H9 (cell line): ENCODE measurements at regions not wholly inside any gene's neighbourhood (a gene's known extent, or its start where the extent isn't known, plus 50 kb on each side); places are given as distances from the start of the nearest gene placed in this dataset.
"Not testable (repeated sequence)": the region's sequence is repeated elsewhere in the genome, so short reads cannot be mapped to it uniquely, and the experiment has no call there.

Experiments used
- DNase-seq: peaks from one replicate; pipeline ENCODE4 v3.0.0-alpha.2; 2017
- H2AFZ ChIP-seq: one replicate; pipeline ENCODE4 v1.6.1; 2013; ENCODE audit warnings: mild to moderate bottlenecking, low read length, control low read depth, moderate library complexity
- H2AK5ac ChIP-seq: 2 replicates; pipeline ENCODE4 v1.6.1; 2013; ENCODE audit warnings: low read length, control low read depth, mixed read lengths; ENCODE audit not compliant: insufficient read length
- H2BK120ac ChIP-seq: one replicate; pipeline ENCODE4 v1.6.1; 2013; ENCODE audit warnings: low read depth, mild to moderate bottlenecking, low read length, control low read depth, inconsistent platforms; ENCODE audit not compliant: poor library complexity, severe bottlenecking
- H2BK12ac ChIP-seq: 2 replicates; pipeline ENCODE4 v1.6.1; 2013; ENCODE audit warnings: low read length, control low read depth, mixed read lengths, low read depth; ENCODE audit not compliant: insufficient read length
- H2BK15ac ChIP-seq: 2 replicates; pipeline ENCODE4 v1.6.1; 2013; ENCODE audit warnings: low read depth, low read length, control low read depth
- H2BK20ac ChIP-seq: one replicate; pipeline ENCODE4 v1.6.1; 2013; ENCODE audit warnings: low read depth, mild to moderate bottlenecking, low read length, control low read depth, inconsistent platforms; ENCODE audit not compliant: poor library complexity, severe bottlenecking
- H2BK5ac ChIP-seq: 2 replicates; pipeline ENCODE4 v1.6.1; 2013; ENCODE audit warnings: low read length, control low read depth, mixed read lengths; ENCODE audit not compliant: insufficient read length
- H3K14ac ChIP-seq: 2 replicates; pipeline ENCODE4 v1.6.1; 2013; ENCODE audit warnings: low read length, control low read depth; ENCODE audit not compliant: insufficient read depth
- H3K18ac ChIP-seq: 2 replicates; pipeline ENCODE4 v1.6.1; 2013; ENCODE audit warnings: low read depth, mild to moderate bottlenecking, mixed read lengths, low read length, control low read depth; ENCODE audit not compliant: insufficient read length
- H3K23ac ChIP-seq: 2 replicates; pipeline ENCODE4 v1.6.1; 2013; ENCODE audit warnings: low read length, control low read depth, mixed read lengths, low read depth; ENCODE audit not compliant: insufficient read length
- H3K23me2 ChIP-seq: 2 replicates; pipeline ENCODE4 v1.6.1; 2013; ENCODE audit warnings: low read depth, mild to moderate bottlenecking, mixed read lengths, low read length, control low read depth; ENCODE audit not compliant: insufficient read length, poor library complexity, severe bottlenecking
- H3K27ac ChIP-seq: 2 replicates; pipeline ENCODE4 v1.5.1; 2013; ENCODE audit warnings: low read length, control low read depth, mixed read lengths, low read depth; ENCODE audit not compliant: insufficient read length
- H3K27me3 ChIP-seq: 2 replicates; pipeline ENCODE4 v1.6.1; 2013; ENCODE audit warnings: low read length, control low read depth, inconsistent platforms; ENCODE audit not compliant: insufficient read depth
- H3K4ac ChIP-seq: 2 replicates; pipeline ENCODE4 v1.6.1; 2013; ENCODE audit warnings: low read depth, mild to moderate bottlenecking, control low read depth, inconsistent platforms, low read length, moderate library complexity
- H3K4me1 ChIP-seq: 2 replicates; pipeline ENCODE4 v1.6.1; 2013; ENCODE audit warnings: low read length, control low read depth, inconsistent platforms; ENCODE audit not compliant: insufficient read depth
- H3K4me2 ChIP-seq: 2 replicates; pipeline ENCODE4 v1.6.1; 2013; ENCODE audit warnings: low read length, control low read depth, mixed read lengths; ENCODE audit not compliant: insufficient read length, insufficient read depth
- H3K56ac ChIP-seq: 2 replicates; pipeline ENCODE4 v1.6.1; 2013; ENCODE audit warnings: low read depth, mild to moderate bottlenecking, mixed read lengths, low read length, control low read depth; ENCODE audit not compliant: insufficient read length
- H3K79me1 ChIP-seq: 2 replicates; pipeline ENCODE4 v1.6.1; 2013; ENCODE audit warnings: low read depth, mild to moderate bottlenecking, moderate library complexity, low read length, control low read depth, inconsistent platforms; ENCODE audit not compliant: insufficient read depth, poor library complexity, severe bottlenecking
- H3K79me2 ChIP-seq: 2 replicates; pipeline ENCODE4 v1.6.1; 2013; ENCODE audit warnings: low read length, control low read depth, inconsistent platforms; ENCODE audit not compliant: insufficient read depth
- H3K9ac ChIP-seq: 2 replicates; pipeline ENCODE4 v1.6.1; 2013; ENCODE audit warnings: low read length, control low read depth, mixed read lengths; ENCODE audit not compliant: insufficient read length; ENCODE audit errors: extremely low read depth
- H3K9me3 ChIP-seq: one replicate; pipeline ENCODE4 v1.6.1; 2013; ENCODE audit warnings: low read depth, low read length, inconsistent platforms; ENCODE audit not compliant: control insufficient read depth
- H3T11ph ChIP-seq: one replicate; pipeline ENCODE4 v1.6.1; 2013; ENCODE audit warnings: mild to moderate bottlenecking, low read length, control low read depth, inconsistent platforms
- H4K20me1 ChIP-seq: one replicate; pipeline ENCODE4 v1.6.1; 2013; ENCODE audit not compliant: control insufficient read depth, insufficient read length, insufficient read depth
- H4K5ac ChIP-seq: 2 replicates; pipeline ENCODE4 v1.6.1; 2013; ENCODE audit warnings: low read depth, mild to moderate bottlenecking, mixed read lengths, low read length, control low read depth; ENCODE audit not compliant: insufficient read length
- H4K8ac ChIP-seq: replicated peaks from 2 replicates; pipeline ENCODE4 v1.6.1; 2013; ENCODE audit warnings: low read length, control low read depth, mixed read lengths, low read depth; ENCODE audit not compliant: insufficient read length
- H4K91ac ChIP-seq: 2 replicates; pipeline ENCODE4 v1.6.1; 2013; ENCODE audit warnings: low read depth, mild to moderate bottlenecking, moderate library complexity, mixed read lengths, low read length, control low read depth; ENCODE audit not compliant: insufficient read length
- H3K27ac Mint-ChIP-seq, 3 experiments: 2 replicates in 2 of 3; 3 replicates in 1 of 3; pipeline ENCODE4 v1.8.0; 2020 to 2021; ENCODE audit warnings: mixed read lengths in 3 of 3, mild to moderate bottlenecking in 1 of 3, moderate library complexity in 1 of 3
- H3K27me3 Mint-ChIP-seq: 2 replicates; pipeline ENCODE4 v1.8.0; 2021; ENCODE audit warnings: low read depth, mild to moderate bottlenecking, moderate library complexity, mixed read lengths
- H3K36me3 Mint-ChIP-seq, 3 experiments: 2 replicates in 2 of 3; 3 replicates in 1 of 3; pipeline ENCODE4 v1.8.0; 2020 to 2021; ENCODE audit warnings: low read depth in 3 of 3, mixed read lengths in 3 of 3; ENCODE audit not compliant: insufficient read depth in 1 of 3
- H3K4me1 Mint-ChIP-seq, 2 experiments: 2 replicates each; pipeline ENCODE4 v1.8.0; 2020; ENCODE audit warnings: mixed read lengths in 2 of 2
- H3K4me3 Mint-ChIP-seq, 2 experiments: 2 replicates in 1 of 2; 3 replicates in 1 of 2; pipeline ENCODE4 v1.8.0; 2020 to 2021; ENCODE audit warnings: mild to moderate bottlenecking in 2 of 2, mixed read lengths in 2 of 2, moderate library complexity in 1 of 2
- H3K9me3 Mint-ChIP-seq, 2 experiments: 2 replicates in 1 of 2; 3 replicates in 1 of 2; pipeline ENCODE4 v1.8.0; 2020; ENCODE audit warnings: mild to moderate bottlenecking in 2 of 2, mixed read lengths in 2 of 2, moderate library complexity in 1 of 2
- WGBS: extraction: QIAGEN DNeasy Blood & Tissue Kit; methylation state at CpG from one replicate; pipeline ENCODE4 v1.1.7; 2013; ENCODE audit warnings: missing lambda C conversion rate, low lambda C conversion rate, mixed read lengths; ENCODE audit not compliant: insufficient read length; ENCODE audit errors: extremely low coverage; 5-methylcytosine and 5-hydroxymethylcytosine counted together

GRCh38 chr12:114800566-114800965 lies 116.6 kb upstream of the TBX3 start:
- not testable (repeated sequence) for H4K91ac ChIP-seq, H2AK5ac ChIP-seq, H3K36me3 Mint-ChIP-seq, H3K18ac ChIP-seq, H3K27ac ChIP-seq, H3K9ac ChIP-seq, H2BK120ac ChIP-seq, DNase-seq, H3K4ac ChIP-seq, H4K8ac ChIP-seq, H2BK12ac ChIP-seq, H4K5ac ChIP-seq, H3K27me3 ChIP-seq, H3K79me1 ChIP-seq, H3K9me3 ChIP-seq, H3K14ac ChIP-seq, H3K79me2 ChIP-seq, H3K4me1 ChIP-seq, H3K23ac ChIP-seq, H3K23me2 ChIP-seq, H3K27me3 Mint-ChIP-seq, H2BK20ac ChIP-seq, H2BK5ac ChIP-seq, H2BK15ac ChIP-seq, H3K4me3 Mint-ChIP-seq, H3K56ac ChIP-seq, H3T11ph ChIP-seq, H3K27ac Mint-ChIP-seq, H4K20me1 ChIP-seq, H3K4me1 Mint-ChIP-seq, H2AFZ ChIP-seq, H3K9me3 Mint-ChIP-seq, H3K4me2 ChIP-seq
- WGBS, result no CpG with 5 or more reads among the region's 8 CpGs
